Left lung (tissue), 4 donors: ENCODE measurements at regions not wholly inside any gene's neighbourhood (a gene's known extent, or its start where the extent isn't known, plus 50 kb on each side); places are given as distances from the start of the nearest gene placed in this dataset.
A peak's percentile ranks its signal among the peaks of the same experiment; 100 is the strongest.

Experiments
- ATAC-seq: fragments of 200-7000 bp; cut with Tn5 transposase; one replicate; pipeline ENCODE4 v1.9.1; 2020; ENCODE audit warnings: moderate library complexity
- DNase-seq, 4 donors: peaks; one replicate each; pipeline ENCODE4 v3.0.0-alpha.2; 2013 to 2020
- H3K27ac ChIP-seq, 2 donors: fragments of 200-600 bp; sonication (generic) in 1 of 2; one replicate each; pipeline versions ENCODE4 v1.5.0 to v1.8.0; 2020 to 2021
- H3K27me3 ChIP-seq, 2 donors: fragments of 200-600 bp; sonication (generic) in 1 of 2; one replicate each; pipeline versions ENCODE4 v1.5.0 to v1.8.0; 2020 to 2021
- H3K36me3 ChIP-seq, 2 donors: fragments of 200-600 bp; sonication (generic) in 1 of 2; one replicate each; pipeline versions ENCODE4 v1.5.0 to v1.8.0; 2020 to 2021
- H3K4me1 ChIP-seq, 2 donors: fragments of 200-600 bp; one replicate each; pipeline ENCODE4 v1.8.0; 2021
- H3K4me3 ChIP-seq, 2 donors: fragments of 200-600 bp; sonication (generic) in 1 of 2; one replicate each; pipeline versions ENCODE4 v1.5.0 to v1.8.0; 2020 to 2021; ENCODE audit warnings: mild to moderate bottlenecking in 1 of 2
- H3K9me3 ChIP-seq, 2 donors: fragments of 200-600 bp; sonication (generic) in 1 of 2; one replicate each; pipeline versions ENCODE4 v1.5.0 to v1.8.0; 2020 to 2021
- CTCF ChIP-seq, 2 donors: fragments of 200-600 bp; sonication (generic) in 1 of 2; IDR thresholded peaks; one replicate each; pipeline versions ENCODE4 v1.5.0 to v1.8.0; 2021; ENCODE audit warnings: antibody characterized with exemption in 2 of 2
- intact Hi-C, 2 donors: fragments of 100-400 bp; cut with DNase I; formaldehyde crosslinking; loops; one replicate each; pipeline versions ENCODE4 v1.11.2 to v1.14.2; 2022
- donor health status: DM: no; HTN: yes; CAD: no.
- donor health status: DM: no; HTN: no; CAD: no.

DNA sequence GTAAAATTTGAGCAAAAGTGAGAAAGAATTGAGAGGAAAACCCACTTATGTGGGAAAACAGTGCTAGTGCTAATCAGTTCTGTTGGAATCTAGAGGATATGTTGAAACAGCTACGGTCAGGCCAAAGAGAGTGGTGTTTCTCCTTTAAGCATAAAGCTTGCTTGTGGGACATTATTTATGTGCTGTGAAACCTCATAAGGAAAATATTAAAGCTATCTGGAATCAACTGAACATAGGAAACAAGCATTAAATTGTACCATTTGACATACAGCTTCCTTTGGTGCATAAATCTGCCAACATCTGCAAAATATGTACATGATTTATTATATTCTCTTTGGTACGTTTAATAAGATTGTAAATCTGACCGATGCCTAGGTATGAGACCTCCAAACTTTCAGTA lies 182.5 kb upstream of the PDE10A start:
- Histone ChIP-seq H3K36me3 (no peaks in the 10 kb centered on the region), H3K4me3 (no peak overlapping the region), H3K9me3 (no peaks in the 10 kb centered on the region), H3K27me3 (peaks cover 0 to 64% of the 10 kb centered on the region in 2 donors), H3K27ac (no peak overlapping the region), H3K4me1 (peaks cover 3 to 10% of the 10 kb centered on the region in 2 donors)
- ATAC-seq, result no peak
- DNase-seq, result peak in 1 of 4 donors; percentile 68
- intact Hi-C loops, result loop anchor here in 1 of 2 donors (10.0 kb wide), 2 partner anchors 111 to 401 kb away; no protein-coding TSS in a partner anchor
- TF ChIP-seq CTCF (IDR thresholded peaks at IDR 0.05), result no peak

DNA sequence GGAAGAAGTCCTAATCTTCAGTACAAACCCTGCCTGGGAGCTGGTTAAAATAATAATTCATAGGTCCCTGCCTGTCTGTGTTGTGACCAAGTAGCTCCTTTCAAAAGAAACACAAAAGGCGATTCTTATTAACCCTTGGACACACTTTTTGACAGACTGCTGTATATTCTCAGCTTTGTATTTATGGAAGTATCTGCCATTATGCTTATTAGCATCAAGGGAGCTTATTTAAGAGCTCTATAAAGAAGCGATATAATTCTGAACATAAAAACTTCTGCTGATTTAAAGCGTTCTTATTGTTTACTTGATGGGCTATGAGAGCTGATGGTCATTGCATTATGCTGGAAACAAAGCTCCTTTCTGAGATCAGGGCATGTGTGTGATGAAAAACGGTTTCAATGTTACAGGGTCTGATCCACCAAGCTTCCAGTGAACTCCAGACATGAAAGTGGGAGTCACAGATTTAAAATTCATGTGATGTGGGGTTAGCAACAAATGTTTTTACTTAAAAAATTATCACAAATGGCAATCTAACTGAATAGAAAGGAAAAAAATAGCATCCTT lies 181.8 kb upstream of the PDE10A start:
- Histone ChIP-seq H3K27ac (no peak overlapping the region), H3K4me3 (no peak overlapping the region), H3K9me3 (no peaks in the 10 kb centered on the region), H3K4me1 (peaks cover 0 to 5% of the 10 kb centered on the region in 2 donors), H3K36me3 (no peaks in the 10 kb centered on the region), H3K27me3 (peaks cover 0 to 60% of the 10 kb centered on the region in 2 donors)
- DNase-seq, result no peak
- intact Hi-C loops, result loop anchor here in 1 of 2 donors (10.0 kb wide), 2 partner anchors 110 to 400 kb away; no protein-coding TSS in a partner anchor
- TF ChIP-seq CTCF (IDR thresholded peaks at IDR 0.05), result no peak
- ATAC-seq, result no peak

DNA sequence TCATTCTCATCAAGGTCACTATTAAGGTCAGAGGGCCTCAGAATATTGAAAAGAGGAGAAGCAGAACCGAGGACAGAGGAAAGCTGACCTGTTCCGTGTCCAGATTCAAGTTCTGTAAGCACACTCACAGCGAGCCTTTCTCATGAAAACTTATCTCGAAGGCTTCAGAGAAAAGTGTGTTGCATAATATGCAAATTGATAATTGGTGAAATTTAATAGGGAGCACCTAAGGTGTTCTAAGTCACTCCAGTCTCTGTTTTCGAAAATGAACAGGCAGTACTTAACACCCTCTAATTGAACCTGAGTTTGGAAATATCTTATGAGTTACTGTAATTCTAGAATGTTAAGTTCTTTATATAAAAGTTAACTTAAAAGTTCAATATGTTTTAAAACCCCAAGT lies 181.2 kb upstream of the PDE10A start:
- Histone ChIP-seq H3K27me3 (peaks cover 0 to 53% of the 10 kb centered on the region in 2 donors), H3K36me3 (no peaks in the 10 kb centered on the region), H3K4me3 (no peak overlapping the region), H3K9me3 (no peaks in the 10 kb centered on the region), H3K27ac (no peak overlapping the region), H3K4me1 (peaks cover 0 to 3% of the 10 kb centered on the region in 2 donors)
- intact Hi-C loops, result loop anchor here in 1 of 2 donors (10.0 kb wide), 2 partner anchors 109 to 399 kb away; no protein-coding TSS in a partner anchor
- peak; percentile 41 for ATAC-seq
- DNase-seq, result no peak
- TF ChIP-seq CTCF (IDR thresholded peaks at IDR 0.05), result no peak

GRCh38 chr6:165843568-165844113 lies 180.6 kb upstream of the PDE10A start:
- TF ChIP-seq CTCF (IDR thresholded peaks at IDR 0.05), result no peak
- DNase-seq (no peak), ATAC-seq (no peak)
- no peaks in the 10 kb centered on the region for H3K9me3 ChIP-seq
- H3K27me3 ChIP-seq, result peaks cover 0 to 48% of the 10 kb centered on the region in 2 donors
- peaks cover 0 to 3% of the 10 kb centered on the region in 2 donors for H3K4me1 ChIP-seq
- no peaks in the 10 kb centered on the region for H3K36me3 ChIP-seq
- no peak overlapping the region for H3K4me3 ChIP-seq
- no peak overlapping the region for H3K27ac ChIP-seq
- intact Hi-C loops, result loop anchor here in 1 of 2 donors (10.0 kb wide), 2 partner anchors 109 to 399 kb away; no protein-coding TSS in a partner anchor

DNA sequence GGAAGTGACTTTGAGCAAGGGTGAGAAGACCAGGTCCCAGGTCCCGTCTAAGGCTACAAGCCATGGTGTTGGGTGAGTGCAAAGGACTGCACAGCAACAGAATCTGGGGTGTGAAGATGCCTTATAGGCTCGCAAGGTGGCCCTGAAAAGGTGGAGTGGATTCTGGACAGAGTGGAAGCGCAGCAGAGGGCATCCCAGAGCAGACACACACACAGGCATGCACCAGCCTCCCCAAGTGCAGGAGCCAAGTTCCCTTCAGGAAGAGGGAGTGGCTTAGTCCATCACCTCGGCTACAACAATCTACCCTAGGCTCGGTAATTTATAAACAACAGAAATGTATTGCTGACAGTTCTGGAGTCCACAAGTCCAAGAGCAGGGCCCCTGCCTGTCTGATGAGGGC lies 180.1 kb upstream of the PDE10A start:
- ATAC-seq, result no peak
- H3K36me3 ChIP-seq, result no peaks in the 10 kb centered on the region
- intact Hi-C loops, result loop anchor here in 1 of 2 donors (10.0 kb wide), 2 partner anchors 108 to 398 kb away; no protein-coding TSS in a partner anchor

More for the DNA sequence above, 180.1 kb upstream of the PDE10A start:
- Histone ChIP-seq H3K27me3 (peaks cover 0 to 43% of the 10 kb centered on the region in 2 donors), H3K4me3 (no peak overlapping the region), H3K4me1 (peaks cover 0 to 3% of the 10 kb centered on the region in 2 donors), H3K9me3 (no peaks in the 10 kb centered on the region), H3K27ac (no peak overlapping the region)
- DNase-seq, result no peak
- TF ChIP-seq CTCF (IDR thresholded peaks at IDR 0.05), result no peak
